ENCODE measurements at regions not wholly inside any gene's neighbourhood (a gene's known extent, or its start where the extent isn't known, plus 50 kb on each side); places are given as distances from the start of the nearest gene placed in this dataset.

GRCh38 chr16:59510008-59510424, 775.9 kb upstream of the GOT2 start:
- TF ChIP-seq, protein P1, sequence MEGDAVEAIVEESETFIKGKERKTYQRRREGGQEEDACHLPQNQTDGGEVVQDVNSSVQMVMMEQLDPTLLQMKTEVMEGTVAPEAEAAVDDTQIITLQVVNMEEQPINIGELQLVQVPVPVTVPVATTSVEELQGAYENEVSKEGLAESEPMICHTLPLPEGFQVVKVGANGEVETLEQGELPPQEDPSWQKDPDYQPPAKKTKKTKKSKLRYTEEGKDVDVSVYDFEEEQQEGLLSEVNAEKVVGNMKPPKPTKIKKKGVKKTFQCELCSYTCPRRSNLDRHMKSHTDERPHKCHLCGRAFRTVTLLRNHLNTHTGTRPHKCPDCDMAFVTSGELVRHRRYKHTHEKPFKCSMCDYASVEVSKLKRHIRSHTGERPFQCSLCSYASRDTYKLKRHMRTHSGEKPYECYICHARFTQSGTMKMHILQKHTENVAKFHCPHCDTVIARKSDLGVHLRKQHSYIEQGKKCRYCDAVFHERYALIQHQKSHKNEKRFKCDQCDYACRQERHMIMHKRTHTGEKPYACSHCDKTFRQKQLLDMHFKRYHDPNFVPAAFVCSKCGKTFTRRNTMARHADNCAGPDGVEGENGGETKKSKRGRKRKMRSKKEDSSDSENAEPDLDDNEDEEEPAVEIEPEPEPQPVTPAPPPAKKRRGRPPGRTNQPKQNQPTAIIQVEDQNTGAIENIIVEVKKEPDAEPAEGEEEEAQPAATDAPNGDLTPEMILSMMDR (conservative IDR thresholded peaks at IDR 0.05 in 1 of 2, IDR thresholded peaks at IDR 0.05 in 1 of 2; ENCODE audit: extremely low read depth in 1 of 2, insufficient read depth in 1 of 2, low read depth in 1 of 2, low read length in 2 of 2): no peak
- TF ChIP-seq EZH2 (IDR thresholded peaks at IDR 0.05; ENCODE audit: borderline replicate concordance, low read length): no peak
